HG02885 (cell line): ENCODE measurements at regions not wholly inside any gene's neighbourhood (a gene's known extent, or its start where the extent isn't known, plus 50 kb on each side); places are given as distances from the start of the nearest gene placed in this dataset.
"Not testable (repeated sequence)": the region's sequence is repeated elsewhere in the genome, so short reads cannot be mapped to it uniquely, and the experiment has no call there.

Experiments used
- ATAC-seq: cut with Tn5 transposase; IDR thresholded peaks from one replicate; pipeline ENCODE4 v1.9.1; 2021; ENCODE audit warnings: mild to moderate bottlenecking; ENCODE audit not compliant: unreplicated experiment, poor library complexity

DNA sequence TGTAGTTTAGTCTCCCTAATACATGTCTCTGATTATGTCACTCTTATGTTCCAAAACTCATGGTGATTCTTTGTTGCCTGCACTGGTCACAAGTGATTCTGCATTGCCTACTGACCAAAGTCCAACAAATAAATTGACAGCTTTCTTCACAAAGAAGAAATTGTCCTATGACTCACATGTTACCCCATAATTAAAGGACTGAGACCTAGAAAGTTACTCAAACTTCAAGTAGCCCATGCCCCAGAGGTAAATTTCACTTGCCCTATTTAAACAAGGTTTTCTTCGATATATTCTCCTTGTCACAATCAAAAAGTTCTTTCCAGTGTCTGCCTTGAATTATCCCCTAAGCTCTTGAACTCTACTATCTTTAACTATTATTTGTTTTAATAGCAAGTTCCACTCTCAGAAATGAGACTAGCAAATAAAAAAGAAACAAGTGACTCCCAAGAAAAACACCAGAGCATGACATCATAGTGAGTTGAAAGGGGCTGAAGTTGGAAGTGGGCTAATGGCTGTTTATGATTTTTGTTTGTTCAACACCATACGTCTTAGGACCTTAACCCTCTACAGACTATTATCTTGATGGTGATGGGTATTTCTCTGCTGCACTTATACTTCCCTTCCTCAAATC is 94.5 kb upstream of the BLID start:
- no peak for ATAC-seq

DNA sequence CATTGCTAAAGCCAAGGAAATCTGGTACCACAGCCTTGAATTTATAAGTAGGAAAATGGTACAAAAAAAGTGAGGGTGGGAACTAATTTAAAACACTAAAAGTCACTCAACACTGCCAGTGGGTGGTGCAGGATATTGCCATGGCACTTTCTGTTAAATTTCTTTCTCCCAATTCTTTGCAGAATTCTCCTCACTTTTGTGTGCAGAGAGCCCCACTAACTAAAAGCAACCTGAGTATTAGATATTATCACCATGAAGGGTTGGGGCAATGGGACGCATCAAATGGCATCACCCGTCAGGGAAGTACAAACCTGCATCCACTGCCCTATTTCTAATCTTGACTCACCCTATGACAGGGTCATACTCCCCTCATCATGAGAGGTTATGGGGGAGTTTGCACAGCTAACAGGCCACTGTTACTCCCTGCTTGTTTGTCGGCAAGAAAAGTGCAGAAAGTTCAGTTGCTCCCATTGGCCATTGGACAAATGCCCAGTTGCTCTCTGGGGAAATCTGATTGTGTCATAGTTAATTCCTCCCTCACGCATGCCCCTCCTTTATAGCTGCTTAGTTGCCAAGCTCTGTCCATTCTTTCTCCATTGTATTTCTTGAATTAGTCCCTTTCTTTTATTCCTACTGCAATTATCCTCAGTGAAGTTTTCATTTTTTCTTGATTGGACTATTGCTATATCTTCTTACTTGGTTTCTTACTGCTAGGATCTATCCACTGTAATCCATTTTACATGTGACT is 93.8 kb upstream of the BLID start:
- ATAC-seq: no peak

DNA sequence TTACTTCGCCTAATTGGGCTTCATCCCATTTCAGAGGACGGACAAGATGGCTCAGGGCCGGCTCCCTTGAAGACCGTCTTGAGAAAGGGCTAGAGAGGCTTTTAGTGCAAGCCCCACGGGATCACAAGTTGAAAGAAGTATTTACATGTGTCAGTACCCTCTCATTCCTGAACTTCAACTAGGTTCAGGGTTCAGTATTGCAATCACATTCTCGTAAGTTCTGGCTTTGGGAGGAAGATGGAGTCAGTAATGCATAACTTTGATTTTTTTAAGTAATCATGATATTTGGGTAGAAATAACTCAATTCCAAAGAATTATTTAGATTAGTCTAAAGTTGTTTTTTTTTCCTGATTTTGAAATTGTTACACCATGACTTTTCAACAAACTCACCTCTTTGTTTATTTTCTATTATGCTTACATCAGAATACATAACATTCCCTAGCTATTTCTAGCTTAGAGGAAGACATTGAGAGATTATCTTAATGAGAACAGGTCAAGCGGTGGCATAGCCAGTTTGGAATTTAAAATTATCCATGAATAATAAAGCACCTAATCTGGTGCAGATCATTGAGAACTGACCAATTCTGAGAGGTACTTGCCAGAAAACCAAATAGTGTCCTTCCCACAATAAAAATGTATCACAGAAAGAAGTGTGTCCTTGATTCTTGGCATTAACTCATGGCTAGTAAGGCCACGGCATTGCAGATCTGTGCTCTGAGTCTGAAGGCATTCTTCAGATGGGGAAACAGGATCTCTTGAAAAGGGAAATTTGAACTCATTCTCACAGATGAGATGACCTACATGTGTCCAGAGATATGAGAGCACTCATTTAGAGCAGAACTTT is 92.1 kb upstream of the BLID start:
- no peak for ATAC-seq

GRCh38 chr11:122207505-122207904 is 91.5 kb upstream of the BLID start:
- no peak for ATAC-seq

GRCh38 chr11:122205036-122205435 is 89.0 kb upstream of the BLID start:
- ATAC-seq: no peak

GRCh38 chr11:122204206-122204605 is 88.2 kb upstream of the BLID start:
- ATAC-seq: no peak

GRCh38 chr11:122202951-122203456 is 87.0 kb upstream of the BLID start:
- peak; percentile 75 for ATAC-seq

DNA sequence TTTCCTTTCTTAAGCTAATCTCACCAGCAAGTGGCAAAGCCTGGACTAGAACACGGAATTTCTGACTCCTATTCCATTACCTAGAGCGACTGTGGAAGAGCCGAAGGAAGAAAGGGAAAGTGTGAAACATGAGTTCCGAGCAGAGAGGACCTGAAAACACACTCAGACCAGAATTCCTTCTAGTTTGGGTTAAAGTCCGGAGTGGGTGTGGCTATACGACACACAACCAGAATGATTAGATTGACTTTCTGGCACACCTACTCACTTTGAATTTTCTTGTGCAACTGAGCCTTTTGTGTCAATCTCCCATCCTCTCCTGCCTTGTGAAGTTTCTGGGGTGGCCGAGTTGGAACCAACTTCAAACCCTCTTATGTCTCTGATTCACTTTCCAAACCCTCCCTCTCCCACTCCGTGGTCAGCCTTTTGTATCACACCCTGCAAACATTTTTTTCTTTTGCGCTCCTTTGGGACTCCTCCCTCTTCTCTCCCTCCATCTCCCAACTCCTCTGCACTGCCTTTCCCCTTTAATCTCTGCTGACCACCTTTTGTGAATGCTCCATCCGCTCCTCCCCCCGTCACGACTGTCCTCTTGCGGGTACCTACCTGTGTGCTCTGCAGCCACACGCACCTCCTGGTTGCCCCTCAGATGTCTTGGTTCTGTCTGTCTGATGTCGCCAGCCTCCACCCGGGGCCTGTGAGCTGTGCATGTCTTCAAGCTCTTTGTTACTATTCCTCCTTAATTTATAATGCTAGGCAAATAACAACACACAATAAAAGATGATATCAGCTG is 86.3 kb upstream of the BLID start:
- no peak for ATAC-seq

DNA sequence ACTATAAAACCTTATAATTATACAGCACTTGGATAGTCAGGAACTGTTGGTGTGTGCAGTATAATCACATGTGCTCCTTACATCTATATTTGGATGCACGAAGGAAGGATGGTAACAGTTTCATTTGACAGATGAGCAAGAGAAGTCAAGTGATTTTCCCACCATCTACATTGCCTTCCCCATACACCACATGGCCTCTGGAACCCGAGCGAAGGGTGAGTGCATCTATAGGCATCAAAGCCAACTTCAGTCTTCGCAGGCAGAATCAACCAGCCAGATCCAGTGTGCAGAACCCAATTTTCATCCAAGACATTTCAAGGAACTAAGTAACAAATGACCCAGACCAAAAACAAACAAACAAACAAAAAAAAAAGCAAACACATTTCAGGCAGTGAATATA is 85.1 kb upstream of the BLID start:
- no peak for ATAC-seq

DNA sequence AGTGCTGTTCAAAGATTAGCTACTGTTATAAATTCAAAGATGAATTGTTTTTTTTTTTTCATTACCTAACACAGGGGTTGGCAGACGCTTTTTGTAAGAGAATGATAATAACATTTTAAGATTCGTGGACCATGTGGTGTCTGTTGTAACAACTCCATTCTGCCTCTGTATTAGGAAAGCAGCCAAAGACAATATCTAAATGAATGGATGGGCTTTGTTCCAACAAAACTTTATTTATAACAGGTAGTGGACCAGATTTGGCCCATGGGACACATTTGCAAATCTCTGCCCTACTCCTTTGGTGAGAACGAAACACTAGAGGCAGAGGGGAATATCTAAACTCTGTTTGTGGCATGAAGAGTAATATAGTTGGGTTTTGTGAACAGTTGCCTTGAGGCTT is 83.6 kb upstream of the BLID start:
- no peak for ATAC-seq

DNA sequence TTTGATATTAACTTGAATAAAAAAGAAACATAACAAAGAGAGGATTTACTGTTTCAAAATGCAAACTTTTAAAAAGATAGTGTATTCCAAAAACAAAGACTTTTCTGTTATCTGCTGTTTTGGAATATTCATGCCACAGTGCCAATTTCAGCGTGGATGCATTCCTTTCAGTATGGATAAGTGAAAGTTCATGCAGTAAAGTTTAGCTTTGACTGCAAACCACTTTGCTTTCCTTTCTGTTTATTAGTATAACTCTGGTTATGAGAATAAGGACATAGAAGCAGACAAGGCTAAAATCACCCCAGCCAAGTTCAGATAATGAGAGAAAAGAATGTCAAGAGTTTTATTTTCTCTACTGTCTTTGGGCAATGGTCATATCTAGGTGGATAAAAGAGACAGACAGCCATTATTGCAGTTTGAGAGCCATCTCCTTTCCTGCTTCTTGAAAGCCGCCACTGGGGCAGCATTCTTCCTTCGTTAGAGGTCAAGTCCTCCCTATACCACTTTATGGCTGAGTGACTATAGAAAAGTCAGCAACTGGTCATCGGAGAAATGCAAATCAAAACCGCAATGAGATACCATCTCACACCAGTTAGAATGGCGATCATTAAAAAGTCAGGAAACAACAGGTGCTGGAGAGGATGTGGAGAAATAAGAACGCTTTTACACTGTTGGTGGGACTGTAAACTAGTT is 82.4 kb upstream of the BLID start:
- ATAC-seq: no peak

DNA sequence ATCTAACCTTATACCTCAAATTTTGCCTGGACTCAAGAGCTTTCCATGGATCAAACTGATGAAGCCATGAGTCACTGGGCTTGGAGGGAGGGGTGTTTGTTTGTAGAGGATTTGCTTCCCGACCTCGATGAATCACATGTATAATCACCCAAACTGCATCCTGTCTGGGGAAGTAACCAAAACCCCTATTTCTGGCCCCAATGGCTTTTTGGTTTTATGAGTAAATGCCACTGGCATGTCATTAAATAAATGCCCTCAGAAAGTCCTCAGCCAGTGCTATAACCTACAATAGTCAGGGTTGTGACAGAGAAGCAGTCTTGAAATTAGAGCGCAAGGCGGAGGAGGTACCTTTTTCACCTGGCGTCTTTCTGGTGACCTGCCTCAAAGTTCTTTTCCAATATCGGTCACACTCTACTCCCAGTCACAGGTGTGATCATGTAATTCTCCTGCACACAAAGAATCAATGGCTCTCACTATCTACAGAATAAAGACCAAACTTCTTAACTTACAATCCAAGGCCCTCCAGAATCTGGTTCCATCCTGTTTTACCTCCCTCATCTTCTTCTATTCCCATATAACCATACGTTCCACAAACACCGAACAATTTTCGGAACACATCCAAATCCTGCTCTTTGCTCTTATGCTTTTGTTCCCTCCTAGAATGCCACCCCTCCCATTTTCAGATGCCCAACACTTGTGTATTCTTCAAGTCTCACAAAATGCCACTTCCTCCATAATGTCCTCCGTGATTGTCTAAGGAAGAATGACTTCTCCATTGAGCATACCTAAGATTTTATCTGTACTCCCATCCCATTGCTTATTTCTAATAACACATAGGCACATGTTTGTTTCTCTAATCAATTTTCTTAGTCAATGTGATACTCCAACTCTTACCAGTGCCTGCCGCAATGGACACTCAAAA is 81.3 kb upstream of the BLID start:
- ATAC-seq: no peak

- no peak for ATAC-seq
Observed at GRCh38 chr11:122195790-122196189, 79.8 kb upstream of the BLID start.

GRCh38 chr11:122193881-122194480 is 78.0 kb upstream of the BLID start:
- not testable (repeated sequence) for ATAC-seq

DNA sequence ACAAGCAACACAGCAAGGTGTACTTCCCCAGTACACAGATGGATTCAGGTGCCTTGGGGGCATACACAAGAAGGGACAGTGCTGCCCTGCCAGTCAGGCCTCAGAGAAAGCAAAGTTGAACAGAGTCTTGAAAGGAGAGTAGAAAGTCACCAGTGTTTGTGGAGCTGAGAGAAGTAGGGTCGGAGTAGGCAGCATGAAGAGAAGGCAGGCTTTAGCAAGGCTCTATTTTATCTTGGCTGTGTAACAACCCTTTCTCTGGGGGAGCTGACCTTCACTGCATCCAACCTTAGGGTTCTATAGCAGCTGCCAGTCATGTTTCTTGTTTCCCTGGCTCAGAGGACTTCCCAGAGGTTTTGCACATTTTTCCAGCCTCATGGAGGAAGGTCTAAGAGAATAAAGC is 77.4 kb upstream of the BLID start:
- no peak for ATAC-seq

- ATAC-seq: no peak
Observed at GRCh38 chr11:122192634-122193255, 76.7 kb upstream of the BLID start.

- no peak for ATAC-seq
Observed at GRCh38 chr11:122190768-122191167, 74.8 kb upstream of the BLID start.

GRCh38 chr11:122189229-122189628 is 73.2 kb upstream of the BLID start:
- ATAC-seq: no peak
